ENCODE measurements at regions not wholly inside any gene's neighbourhood (a gene's known extent, or its start where the extent isn't known, plus 50 kb on each side); places are given as distances from the start of the nearest gene placed in this dataset.
A peak's percentile ranks its signal among the peaks of the same experiment; 100 is the strongest.

DNA sequence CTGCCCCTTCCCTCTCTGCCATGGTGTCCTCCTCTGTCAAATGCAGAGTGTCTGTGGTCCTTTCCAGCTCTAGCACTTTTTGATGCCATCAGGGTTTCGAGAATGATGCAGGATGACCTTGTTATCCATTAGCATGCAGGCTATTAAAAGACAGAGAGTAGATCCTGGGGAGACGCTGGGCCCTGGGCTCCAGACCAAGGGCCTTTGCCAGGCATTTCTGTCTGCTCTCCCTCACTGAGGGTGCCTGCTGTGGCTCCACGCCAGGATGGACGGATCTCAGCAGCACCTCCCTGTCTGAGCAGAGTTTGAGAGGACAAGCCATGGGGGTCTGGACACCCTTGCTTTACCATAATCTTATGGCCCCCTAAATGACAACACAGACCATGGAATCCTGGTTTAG lies 110.8 kb upstream of the CD82 start:
- H3K36me3 Mint-ChIP-seq = no peaks in the 10 kb centered on the region
- Histone ChIP-seq H3K4me3 (ENCODE audit: low read length) (no peak overlapping the region), H3K27ac (ENCODE audit: low read depth, low read length) (no peak overlapping the region), H3K4me1 (ENCODE audit: insufficient read depth, low read length) (no peaks in the 10 kb centered on the region), H3K27me3 (ENCODE audit: insufficient read depth, low read length, poor library complexity, severe bottlenecking) (no peaks in the 10 kb centered on the region), H3K9me3 (ENCODE audit: low read length) (no peaks in the 10 kb centered on the region), H3K36me3 (ENCODE audit: insufficient read depth, low read length) (no peaks in the 10 kb centered on the region)
- no peaks in the 10 kb centered on the region for H3K4me1 Mint-ChIP-seq
- no peaks in the 10 kb centered on the region for H3K9me3 Mint-ChIP-seq
- POLR2A ChIA-PET = no interaction called here
- no peak for DNase-seq
- H3K4me3 Mint-ChIP-seq = peak overlapping the region in 1 of 7 donors; percentile 32
- CTCF ChIA-PET = no interaction called here
- H3K27me3 Mint-ChIP-seq = peaks cover 0 to 6% of the 10 kb centered on the region in 2 donors
- no peak overlapping the region for H3K27ac Mint-ChIP-seq

DNA sequence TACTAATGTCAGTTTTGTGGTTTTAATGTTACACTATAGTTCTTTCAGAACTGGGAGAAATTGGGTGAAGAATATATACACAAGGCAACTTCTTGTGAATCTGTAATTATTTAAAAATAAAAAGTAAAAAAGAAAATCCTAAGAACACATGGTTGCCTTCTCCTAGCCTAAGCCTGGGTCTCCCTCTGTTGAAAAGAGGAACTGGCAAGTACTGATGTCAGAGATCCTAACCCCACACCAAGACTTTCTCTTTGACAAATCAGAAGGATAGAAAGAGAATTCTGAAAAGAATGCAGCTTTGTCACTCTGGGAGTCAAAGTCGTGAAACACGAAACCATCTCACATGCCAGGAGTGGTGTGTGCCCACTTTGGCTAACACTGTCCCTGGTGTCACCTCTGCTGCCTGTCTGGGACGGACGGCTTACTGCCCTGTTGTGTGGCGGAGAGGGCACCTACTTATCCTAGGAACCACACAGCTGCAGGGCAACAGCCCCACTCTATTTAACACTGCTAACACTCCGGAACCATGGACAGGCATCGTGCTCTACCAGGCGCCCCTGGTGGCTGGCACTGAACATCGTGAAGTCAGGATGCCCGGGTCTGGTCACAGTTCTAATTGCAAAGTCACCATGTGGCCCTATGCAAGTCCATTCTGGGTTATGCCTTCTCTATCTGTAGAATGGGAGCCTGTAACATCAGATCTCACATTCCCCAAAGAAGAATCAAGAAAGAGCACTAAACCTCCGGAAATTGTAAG lies 108.7 kb upstream of the CD82 start:
- Mint-ChIP-seq H3K4me1 (no peaks in the 10 kb centered on the region), H3K9me3 (no peaks in the 10 kb centered on the region), H3K36me3 (no peaks in the 10 kb centered on the region), H3K4me3 (no peak overlapping the region), H3K27ac (no peak overlapping the region), H3K27me3 (peaks cover 0 to 5% of the 10 kb centered on the region in 2 donors)
- Histone ChIP-seq H3K27ac (ENCODE audit: low read depth, low read length) (no peak overlapping the region), H3K36me3 (ENCODE audit: insufficient read depth, low read length) (no peaks in the 10 kb centered on the region), H3K4me3 (ENCODE audit: low read length) (no peak overlapping the region), H3K9me3 (ENCODE audit: low read length) (no peaks in the 10 kb centered on the region), H3K27me3 (ENCODE audit: insufficient read depth, low read length, poor library complexity, severe bottlenecking) (no peaks in the 10 kb centered on the region), H3K4me1 (ENCODE audit: insufficient read depth, low read length) (no peaks in the 10 kb centered on the region)
- ChIA-PET CTCF (no interaction called here), POLR2A (no interaction called here)
- DNase-seq = no peak

- H3K4me3 Mint-ChIP-seq = no peak overlapping the region
- no peaks in the 10 kb centered on the region for H3K4me1 Mint-ChIP-seq
- no peak overlapping the region for H3K4me3 ChIP-seq (ENCODE audit: low read length)
- no peak for DNase-seq
- no peaks in the 10 kb centered on the region for H3K4me1 ChIP-seq (ENCODE audit: insufficient read depth, low read length)
- CTCF ChIA-PET = no interaction called here
- POLR2A ChIA-PET = no interaction called here
- no peak overlapping the region for H3K27ac Mint-ChIP-seq
- H3K36me3 Mint-ChIP-seq = no peaks in the 10 kb centered on the region
- no peaks in the 10 kb centered on the region for H3K36me3 ChIP-seq (ENCODE audit: insufficient read depth, low read length)
- no peak overlapping the region for H3K27ac ChIP-seq (ENCODE audit: low read depth, low read length)
- H3K27me3 Mint-ChIP-seq = peaks cover 0 to 8% of the 10 kb centered on the region in 2 donors
- no peaks in the 10 kb centered on the region for H3K27me3 ChIP-seq (ENCODE audit: insufficient read depth, low read length, poor library complexity, severe bottlenecking)
- no peaks in the 10 kb centered on the region for H3K9me3 ChIP-seq (ENCODE audit: low read length)
- H3K9me3 Mint-ChIP-seq = no peaks in the 10 kb centered on the region
Measured at GRCh38 chr11:44457862-44458261, 107.6 kb upstream of the CD82 start.

GRCh38 chr11:44463751-44464150 lies 101.7 kb upstream of the CD82 start:
- no peaks in the 10 kb centered on the region for H3K4me1 Mint-ChIP-seq
- ChIA-PET CTCF (no interaction called here), POLR2A (no interaction called here)
- H3K9me3 Mint-ChIP-seq = peaks cover 0 to 8% (median 0%) of the 10 kb centered on the region in 5 donors
- no peak overlapping the region for H3K4me3 ChIP-seq (ENCODE audit: low read length)
- H3K36me3 ChIP-seq (ENCODE audit: insufficient read depth, low read length) = no peaks in the 10 kb centered on the region
- no peak overlapping the region for H3K27ac Mint-ChIP-seq
- no peak for DNase-seq
- peaks cover 9 to 13% of the 10 kb centered on the region in 2 donors for H3K27me3 Mint-ChIP-seq
- no peaks in the 10 kb centered on the region for H3K9me3 ChIP-seq (ENCODE audit: low read length)
- no peaks in the 10 kb centered on the region for H3K36me3 Mint-ChIP-seq
- H3K27ac ChIP-seq (ENCODE audit: low read depth, low read length) = no peak overlapping the region
- no peaks in the 10 kb centered on the region for H3K27me3 ChIP-seq (ENCODE audit: insufficient read depth, low read length, poor library complexity, severe bottlenecking)
- H3K4me3 Mint-ChIP-seq = no peak overlapping the region
- no peaks in the 10 kb centered on the region for H3K4me1 ChIP-seq (ENCODE audit: insufficient read depth, low read length)

- CTCF ChIA-PET = no interaction called here
Measured at GRCh38 chr11:44464741-44465140, 100.7 kb upstream of the CD82 start.

DNA sequence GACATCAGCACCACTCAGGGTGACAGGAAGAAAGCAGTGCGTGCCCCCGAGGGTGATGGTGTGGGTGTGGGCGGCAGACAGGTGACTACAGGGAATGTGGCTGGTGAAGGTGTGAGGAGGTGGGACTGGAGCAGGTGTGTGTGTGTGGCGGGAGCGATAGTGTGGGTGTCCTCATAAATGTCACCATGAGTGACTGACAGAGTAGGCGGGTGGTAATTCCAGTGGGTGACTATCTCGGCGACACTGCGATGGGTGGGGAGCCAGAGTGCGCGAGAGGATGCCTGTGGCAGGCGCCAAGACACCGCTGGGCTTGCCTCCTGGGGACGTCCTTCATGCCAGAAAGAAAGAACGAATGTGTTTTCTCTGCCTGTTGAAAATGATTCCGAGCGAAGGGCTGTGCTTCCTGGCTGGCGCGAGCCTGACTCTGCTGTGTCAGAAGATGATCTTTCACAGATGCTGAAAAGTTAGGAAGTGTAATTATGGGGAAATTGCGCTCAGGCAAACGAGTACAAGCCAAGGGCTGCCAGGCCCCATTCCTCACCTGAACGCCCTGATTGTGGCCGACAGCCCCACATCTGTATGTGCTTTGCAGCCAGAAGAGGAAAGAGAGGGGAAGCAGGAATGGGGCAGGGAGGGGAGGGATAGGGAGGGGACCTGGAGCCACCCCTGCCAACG lies 98.8 kb upstream of the CD82 start:
- H3K27ac Mint-ChIP-seq = peak overlapping the region in 1 of 8 donors; percentile 78
- H3K9me3 ChIP-seq (ENCODE audit: low read length) = no peaks in the 10 kb centered on the region
- no peaks in the 10 kb centered on the region for H3K4me1 Mint-ChIP-seq
- no peak overlapping the region for H3K4me3 Mint-ChIP-seq
- H3K36me3 ChIP-seq (ENCODE audit: insufficient read depth, low read length) = no peaks in the 10 kb centered on the region
- H3K27me3 Mint-ChIP-seq = peaks cover 12 to 31% of the 10 kb centered on the region in 2 donors
- ChIA-PET CTCF (no interaction called here), POLR2A (no interaction called here)
- H3K27me3 ChIP-seq (ENCODE audit: insufficient read depth, low read length, poor library complexity, severe bottlenecking) = no peaks in the 10 kb centered on the region
- H3K4me3 ChIP-seq (ENCODE audit: low read length) = no peak overlapping the region
- H3K27ac ChIP-seq (ENCODE audit: low read depth, low read length) = no peak overlapping the region
- peaks cover 0 to 8% (median 0%) of the 10 kb centered on the region in 5 donors for H3K9me3 Mint-ChIP-seq
- DNase-seq = no peak
- no peaks in the 10 kb centered on the region for H3K4me1 ChIP-seq (ENCODE audit: insufficient read depth, low read length)
- no peaks in the 10 kb centered on the region for H3K36me3 Mint-ChIP-seq

More at GRCh38 chr11:44464741-44465140, 100.7 kb upstream of the CD82 start:
- H3K4me1 Mint-ChIP-seq = no peaks in the 10 kb centered on the region
- H3K4me3 Mint-ChIP-seq = no peak overlapping the region
- no peak overlapping the region for H3K27ac Mint-ChIP-seq
- H3K36me3 ChIP-seq (ENCODE audit: insufficient read depth, low read length) = no peaks in the 10 kb centered on the region
- H3K27ac ChIP-seq (ENCODE audit: low read depth, low read length) = no peak overlapping the region
- H3K9me3 Mint-ChIP-seq = peaks cover 0 to 8% (median 0%) of the 10 kb centered on the region in 5 donors
- peaks cover 10 to 18% of the 10 kb centered on the region in 2 donors for H3K27me3 Mint-ChIP-seq
- H3K27me3 ChIP-seq (ENCODE audit: insufficient read depth, low read length, poor library complexity, severe bottlenecking) = no peaks in the 10 kb centered on the region
- H3K4me1 ChIP-seq (ENCODE audit: insufficient read depth, low read length) = no peaks in the 10 kb centered on the region
- no peaks in the 10 kb centered on the region for H3K9me3 ChIP-seq (ENCODE audit: low read length)
- no peak for DNase-seq
- H3K36me3 Mint-ChIP-seq = no peaks in the 10 kb centered on the region
- no peak overlapping the region for H3K4me3 ChIP-seq (ENCODE audit: low read length)
- POLR2A ChIA-PET = no interaction called here

DNA sequence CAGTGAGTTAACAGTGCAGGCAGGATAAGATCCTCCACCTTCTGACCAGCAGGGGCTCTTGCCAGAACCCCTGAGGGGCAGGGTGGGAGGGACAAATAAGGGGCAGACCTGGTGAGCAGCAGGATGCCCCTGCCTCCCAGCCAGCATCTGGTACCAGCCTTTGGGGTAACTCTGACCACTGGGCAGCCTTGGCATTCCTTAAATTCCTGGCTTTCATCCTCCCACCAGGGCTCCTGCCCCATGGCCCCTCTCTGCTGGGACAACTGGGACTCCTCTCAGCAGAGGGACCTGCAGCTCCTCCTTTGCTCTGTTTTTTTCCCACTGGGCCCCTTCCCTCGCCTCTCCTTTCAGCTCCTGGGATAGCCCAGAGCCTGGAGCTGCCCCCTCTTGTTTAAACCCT lies 98.0 kb upstream of the CD82 start:
- DNase-seq = no peak
- no peaks in the 10 kb centered on the region for H3K36me3 ChIP-seq (ENCODE audit: insufficient read depth, low read length)
- H3K4me3 ChIP-seq (ENCODE audit: low read length) = no peak overlapping the region
- no peak overlapping the region for H3K27ac ChIP-seq (ENCODE audit: low read depth, low read length)
- H3K36me3 Mint-ChIP-seq = no peaks in the 10 kb centered on the region
- ChIA-PET CTCF (no interaction called here), POLR2A (no interaction called here)
- H3K4me3 Mint-ChIP-seq = no peak overlapping the region
- peaks cover 13 to 33% of the 10 kb centered on the region in 2 donors for H3K27me3 Mint-ChIP-seq
- no peaks in the 10 kb centered on the region for H3K27me3 ChIP-seq (ENCODE audit: insufficient read depth, low read length, poor library complexity, severe bottlenecking)
- no peak overlapping the region for H3K27ac Mint-ChIP-seq
- no peaks in the 10 kb centered on the region for H3K4me1 Mint-ChIP-seq
- no peaks in the 10 kb centered on the region for H3K4me1 ChIP-seq (ENCODE audit: insufficient read depth, low read length)
- H3K9me3 Mint-ChIP-seq = peaks cover 0 to 8% (median 0%) of the 10 kb centered on the region in 5 donors
- no peaks in the 10 kb centered on the region for H3K9me3 ChIP-seq (ENCODE audit: low read length)

- H3K4me3 ChIP-seq (ENCODE audit: low read length) = no peak overlapping the region
- H3K27me3 ChIP-seq (ENCODE audit: insufficient read depth, low read length, poor library complexity, severe bottlenecking) = no peaks in the 10 kb centered on the region
- H3K4me1 ChIP-seq (ENCODE audit: insufficient read depth, low read length) = no peaks in the 10 kb centered on the region
- H3K36me3 ChIP-seq (ENCODE audit: insufficient read depth, low read length) = no peaks in the 10 kb centered on the region
- H3K4me3 Mint-ChIP-seq = no peak overlapping the region
- CTCF ChIA-PET = no interaction called here
- no peaks in the 10 kb centered on the region for H3K36me3 Mint-ChIP-seq
- no peaks in the 10 kb centered on the region for H3K4me1 Mint-ChIP-seq
- no peak overlapping the region for H3K27ac Mint-ChIP-seq
- H3K27ac ChIP-seq (ENCODE audit: low read depth, low read length) = no peak overlapping the region
- no peaks in the 10 kb centered on the region for H3K9me3 ChIP-seq (ENCODE audit: low read length)
- POLR2A ChIA-PET = no interaction called here
- no peak for DNase-seq
- peaks cover 11 to 38% of the 10 kb centered on the region in 2 donors for H3K27me3 Mint-ChIP-seq
- H3K9me3 Mint-ChIP-seq = peaks cover 0 to 8% (median 0%) of the 10 kb centered on the region in 5 donors
Measured at GRCh38 chr11:44467931-44468330, 97.5 kb upstream of the CD82 start.

All from CD8-positive, alpha-beta memory T cell (primary cell).